ENCODE measurements at regions not wholly inside any gene's neighbourhood (a gene's known extent, or its start where the extent isn't known, plus 50 kb on each side); places are given as distances from the start of the nearest gene placed in this dataset.
"Not testable (repeated sequence)": the region's sequence is repeated elsewhere in the genome, so short reads cannot be mapped to it uniquely, and the experiment has no call there.

DNA sequence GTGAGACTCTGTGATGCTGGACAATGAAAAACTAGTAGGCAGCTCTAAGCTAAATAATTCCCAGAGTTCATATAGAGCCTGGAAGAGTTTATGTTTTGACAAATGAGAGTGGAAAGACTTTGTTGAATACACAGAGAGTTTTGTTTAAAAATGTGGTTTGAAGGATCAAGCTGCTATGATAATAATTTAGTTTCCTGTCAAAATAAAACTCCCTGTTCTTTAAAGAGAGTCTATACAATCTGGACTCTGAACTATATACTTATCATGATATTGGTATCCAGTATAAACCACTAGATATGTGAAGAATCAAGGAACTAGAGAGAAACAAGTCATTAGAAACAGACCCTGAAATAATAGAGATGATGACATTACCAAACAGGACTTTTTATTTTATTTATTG, 158.6 kb downstream of the C4orf33 start:
- no peak for DNase-seq

DNA sequence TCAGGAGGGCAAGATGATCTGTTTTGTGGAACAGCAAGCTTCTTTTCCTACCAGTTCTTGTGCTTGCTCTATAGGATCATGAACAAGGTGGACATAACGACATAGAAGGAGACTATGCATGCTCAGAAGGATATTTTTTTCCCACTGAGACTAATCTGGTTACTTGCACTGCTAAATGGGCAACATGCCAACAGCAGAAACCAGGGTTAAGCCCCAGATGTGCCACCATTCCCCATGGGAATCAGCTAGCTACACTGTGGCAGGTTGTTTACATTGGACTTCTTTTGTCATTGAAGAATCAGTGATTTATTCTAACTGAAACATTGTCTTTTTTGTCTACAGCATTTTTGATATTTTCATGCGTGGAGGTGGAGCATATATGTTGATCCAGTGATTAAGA, 165.6 kb downstream of the C4orf33 start:
- no peak for DNase-seq

DNA sequence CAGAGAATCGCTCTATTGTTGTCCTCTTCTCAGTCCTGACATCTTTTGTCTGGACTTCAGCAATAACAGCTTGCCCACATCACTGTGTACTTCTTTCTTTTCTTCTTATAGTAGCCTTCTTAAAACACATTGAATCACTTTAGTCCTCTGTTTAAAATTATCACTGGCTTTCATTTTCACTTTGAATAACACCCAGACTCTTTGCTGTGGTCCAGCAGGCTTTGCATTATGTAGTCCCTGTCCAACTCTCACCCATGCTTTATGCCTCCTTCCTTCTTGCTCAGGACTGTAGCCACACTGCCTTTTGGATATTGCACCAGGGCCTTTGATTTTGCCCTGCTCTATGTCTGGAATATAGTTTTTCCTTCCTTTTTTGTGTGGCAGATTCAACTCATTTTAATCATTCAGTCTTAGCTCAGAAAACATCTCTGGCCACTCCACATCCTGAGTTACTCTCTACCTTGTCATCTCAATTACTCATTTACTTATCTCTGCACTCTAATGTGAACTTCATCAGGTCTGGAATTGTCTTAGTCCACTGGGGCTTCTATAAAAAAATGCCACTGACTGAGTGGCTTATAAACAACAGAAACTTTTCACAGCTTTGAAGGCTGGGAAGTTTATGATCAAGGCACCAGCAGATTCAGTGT, 168.2 kb downstream of the C4orf33 start:
- no peak for DNase-seq

DNA sequence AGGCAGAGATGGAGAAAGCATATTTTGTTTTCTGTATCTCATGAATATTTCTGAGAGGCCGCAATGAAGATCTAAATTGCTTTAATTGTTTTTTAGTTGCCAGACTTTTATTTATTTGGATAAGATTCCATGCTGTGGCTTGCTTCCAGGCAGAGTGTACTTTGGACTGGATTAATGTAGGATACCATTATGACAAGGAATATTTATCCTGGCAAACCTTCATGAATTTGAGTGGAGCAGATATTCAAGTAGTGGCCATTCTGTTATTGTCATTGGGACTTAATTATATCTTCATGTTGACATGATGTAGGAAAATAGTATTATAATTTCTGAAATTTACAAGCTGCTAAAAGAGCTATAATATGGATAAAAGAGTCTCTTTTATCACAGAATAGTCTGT, 182.9 kb downstream of the C4orf33 start:
- DNase-seq = no peak

DNA sequence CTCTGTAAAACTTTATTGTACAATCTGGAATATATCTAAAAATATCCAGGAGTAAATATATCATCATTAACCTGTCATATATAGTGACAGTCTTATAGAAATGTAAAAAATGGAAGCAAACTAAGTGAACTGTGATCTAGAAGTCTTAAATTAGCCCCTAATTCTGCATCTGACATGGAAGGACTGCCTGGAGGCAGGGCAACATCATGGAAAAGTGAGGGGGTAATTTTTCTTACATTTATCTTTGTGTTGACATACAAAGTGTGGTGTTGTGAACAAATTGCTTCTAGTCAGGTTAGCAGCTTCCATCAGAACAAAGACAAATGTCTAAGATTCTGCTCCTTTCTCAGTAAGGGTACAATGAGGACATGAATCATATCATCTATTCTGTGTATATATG, 186.3 kb downstream of the C4orf33 start:
- DNase-seq = no peak

DNA sequence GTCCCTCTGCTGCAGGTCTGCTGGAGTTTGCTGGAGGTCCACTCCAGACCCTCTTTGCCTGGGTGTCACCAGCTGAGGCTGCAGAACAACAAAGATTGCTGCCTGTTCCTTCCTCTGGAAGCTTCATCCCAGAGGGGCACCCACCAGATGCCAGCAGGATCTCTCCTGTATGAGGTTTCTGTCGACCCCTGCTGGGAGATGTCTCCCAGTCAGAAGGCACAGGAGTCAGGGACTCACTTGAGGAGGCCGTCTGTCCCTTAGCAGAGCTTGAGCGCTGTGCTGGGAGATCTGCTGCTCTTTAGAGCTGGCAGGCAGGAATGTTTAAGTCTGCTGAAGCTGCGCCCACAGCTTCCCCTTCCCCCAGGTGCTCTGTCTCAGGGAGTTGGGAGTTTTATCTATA, 196.2 kb downstream of the C4orf33 start:
- DNase-seq = not testable (repeated sequence)

DNA sequence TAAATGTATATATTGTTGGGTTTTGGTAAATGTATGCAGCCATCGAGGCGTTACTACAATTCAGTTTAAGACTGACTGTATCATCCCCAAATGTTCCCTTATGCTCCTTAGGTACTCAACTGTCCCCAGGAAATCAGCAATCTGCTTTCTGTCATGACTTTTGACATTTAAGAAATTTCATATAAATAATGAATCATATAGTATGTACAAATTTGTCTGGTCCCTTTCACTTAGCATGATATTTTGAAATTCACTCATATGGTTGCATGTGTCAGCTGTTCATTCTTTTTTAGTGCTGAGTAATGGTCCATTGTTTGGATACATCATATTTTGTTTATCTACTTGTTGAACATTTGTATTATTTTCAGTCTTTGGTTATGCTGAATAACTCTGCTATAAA, 218.8 kb downstream of the C4orf33 start:
- DNase-seq = no peak

DNA sequence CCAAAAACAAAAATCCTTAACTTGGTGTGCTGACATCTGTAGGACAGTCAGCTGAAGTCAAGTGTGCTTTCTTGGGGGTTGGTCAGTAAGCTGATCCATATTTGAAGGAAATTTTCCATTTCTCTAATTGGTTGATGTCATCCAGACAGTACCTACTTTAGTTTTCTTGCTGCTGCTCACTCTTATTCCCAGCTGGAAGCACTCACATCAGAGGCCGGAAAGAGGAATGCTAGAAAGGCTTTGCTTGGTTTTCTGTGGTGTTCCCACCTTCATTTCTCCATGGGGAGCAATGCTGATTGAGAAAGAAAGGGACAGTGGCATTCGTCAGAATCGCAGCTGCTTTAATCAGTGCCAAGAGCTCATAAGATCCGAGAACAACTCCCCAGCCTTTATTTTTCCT, 227.0 kb downstream of the C4orf33 start:
- DNase-seq = no peak

DNA sequence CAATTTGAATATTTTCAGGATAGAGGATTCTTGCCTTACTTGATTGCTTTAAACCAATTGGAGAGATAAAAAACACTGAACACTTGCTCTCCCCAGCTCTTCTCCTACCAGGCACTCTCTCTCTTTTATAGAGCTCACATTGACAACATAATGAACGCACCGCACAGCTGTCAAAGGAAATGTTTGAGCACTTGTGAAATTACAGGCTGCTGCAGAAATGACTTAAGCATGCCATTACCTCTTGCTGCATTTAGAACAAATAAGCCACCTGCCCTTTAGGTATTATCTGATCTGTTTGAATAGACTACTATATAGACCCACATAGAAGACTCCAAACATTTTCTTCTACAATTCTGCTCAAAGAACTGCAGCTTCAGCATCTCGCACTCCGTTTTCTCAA, 227.7 kb downstream of the C4orf33 start:
- DNase-seq = no peak

DNA sequence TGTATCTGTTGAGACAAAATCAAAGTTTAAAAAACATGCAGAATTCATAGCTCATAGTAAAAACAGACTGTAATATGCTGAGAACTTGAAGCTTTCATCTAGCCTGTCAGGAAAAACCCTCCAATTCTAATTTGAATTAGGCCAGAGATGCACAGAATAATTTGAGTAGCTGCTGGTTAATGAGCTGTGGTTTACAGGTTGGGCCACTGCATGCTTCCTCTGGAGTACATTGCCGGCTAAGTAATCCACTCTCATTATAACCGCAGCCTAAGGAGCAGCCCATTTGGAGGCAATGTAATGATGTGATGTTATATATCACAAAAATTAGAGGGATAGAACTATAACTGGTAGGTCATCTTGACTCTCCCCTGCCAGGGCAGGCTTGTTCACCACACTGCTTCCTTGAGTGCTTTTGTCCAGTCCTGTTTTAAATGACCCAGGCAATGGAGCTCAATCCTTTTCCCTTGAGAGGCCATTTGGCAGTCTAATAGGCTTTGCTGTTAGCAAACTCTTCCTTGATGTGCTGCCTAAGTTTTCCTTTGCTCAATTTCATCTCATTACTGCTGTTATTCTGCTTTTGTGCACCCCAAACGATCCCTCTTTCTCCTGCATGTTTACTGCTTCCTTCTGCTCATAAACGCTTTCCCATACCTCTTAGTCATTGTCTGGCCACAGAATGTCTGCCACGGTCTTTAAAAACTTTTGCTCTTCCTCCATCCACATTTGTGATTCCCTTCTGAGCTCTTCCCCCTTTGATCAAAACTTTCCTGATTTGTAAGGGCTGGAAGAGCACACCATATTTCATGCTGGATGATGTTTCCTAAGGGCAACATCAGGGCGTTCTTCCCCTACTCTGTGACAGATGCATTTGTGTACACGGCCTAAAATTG, 230.9 kb downstream of the C4orf33 start:
- DNase-seq = no peak

DNA sequence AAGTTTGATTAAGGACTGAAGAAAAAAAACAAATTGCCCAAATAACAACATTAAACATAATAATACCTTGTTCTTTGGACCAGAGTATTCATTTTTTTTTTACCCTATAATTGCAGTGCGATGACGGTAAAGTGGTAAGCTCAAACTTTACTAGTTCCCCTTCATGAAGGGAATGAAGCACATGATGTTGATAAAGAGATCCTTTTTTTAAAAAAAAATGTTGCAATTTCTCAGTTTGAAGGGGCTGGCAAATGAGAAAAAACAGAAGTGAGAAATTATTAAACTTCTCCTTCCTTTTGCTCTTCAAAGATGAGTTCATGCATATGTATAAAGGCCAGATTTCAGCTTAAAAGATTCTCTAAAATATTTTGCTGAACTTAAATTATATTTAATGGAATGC, 231.7 kb downstream of the C4orf33 start:
- DNase-seq = no peak

DNA sequence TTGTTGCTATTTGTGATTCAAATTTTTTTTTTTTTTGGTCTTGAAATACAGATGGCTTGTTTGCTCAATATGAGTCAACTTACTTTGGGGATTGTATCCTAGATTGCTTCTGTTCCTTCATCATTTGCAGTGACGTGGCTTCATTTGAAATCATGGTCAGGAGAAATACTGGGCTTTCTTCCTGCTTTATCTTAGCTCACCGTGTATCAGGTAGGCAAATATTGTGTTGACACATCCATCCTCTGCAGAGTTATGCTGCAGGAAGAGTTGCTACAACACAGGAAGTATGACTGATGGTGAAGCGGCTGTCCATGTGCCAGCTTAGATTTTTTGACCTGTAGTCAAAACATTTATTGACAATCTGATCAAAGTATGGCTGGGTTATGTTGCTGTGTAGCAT, 232.2 kb downstream of the C4orf33 start:
- no peak for DNase-seq

DNA sequence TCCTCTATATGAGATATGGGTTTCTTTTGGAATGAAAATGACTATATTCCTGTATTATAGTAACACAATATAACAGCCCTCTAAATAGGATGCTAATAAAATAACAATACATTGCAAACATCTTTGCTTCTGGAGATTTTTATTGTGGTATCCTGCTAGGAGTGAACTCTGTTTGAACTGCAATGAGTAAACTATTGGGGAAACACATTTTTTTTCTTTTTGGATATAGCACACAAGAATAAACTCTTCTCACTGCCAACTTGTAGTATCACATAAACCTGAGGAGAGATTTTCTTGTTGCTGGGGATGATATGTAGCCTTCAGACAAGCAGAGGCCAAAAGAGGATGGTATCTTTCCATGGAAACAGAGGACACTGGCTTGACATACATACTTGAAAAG, 238.2 kb downstream of the C4orf33 start:
- no peak for DNase-seq

DNA sequence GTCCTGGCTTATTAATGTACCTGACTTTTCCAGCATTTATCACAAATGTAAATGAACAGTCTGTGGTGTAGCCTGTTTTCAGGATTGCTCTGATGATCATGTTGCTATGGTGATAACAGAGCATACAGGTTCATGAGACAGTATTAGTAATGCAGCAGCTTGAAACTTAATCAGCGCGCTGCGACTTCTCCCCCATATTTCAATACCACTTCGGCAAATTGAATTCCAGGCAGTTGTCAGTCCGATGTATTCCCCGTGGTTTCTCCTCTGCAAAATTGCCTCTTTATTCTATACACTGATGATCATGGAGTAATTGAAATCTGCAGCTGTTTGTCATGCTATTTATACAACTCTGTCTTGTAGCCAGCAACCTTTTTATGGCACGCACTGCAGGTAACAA, 239.3 kb downstream of the C4orf33 start:
- DNase-seq = no peak

DNA sequence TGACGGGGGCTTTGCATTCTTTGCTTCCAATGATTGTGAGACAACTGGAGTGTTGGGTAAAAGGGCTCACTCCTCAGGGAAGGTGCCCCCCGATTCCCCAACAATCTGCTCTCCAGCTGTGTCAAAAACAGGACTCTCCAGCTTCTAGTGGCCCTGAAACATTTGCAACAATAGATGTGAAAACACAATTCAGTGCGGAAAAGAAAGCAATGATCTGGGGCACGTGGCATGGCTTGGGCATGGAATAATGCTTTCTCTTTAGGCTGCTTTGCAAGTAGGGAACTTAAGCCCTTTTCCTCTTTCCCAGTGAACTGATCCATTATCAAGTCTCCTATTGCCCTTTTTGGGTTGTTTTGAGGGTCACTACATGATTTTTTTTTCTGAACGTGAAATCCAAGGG, 239.9 kb downstream of the C4orf33 start:
- DNase-seq = no peak

DNA sequence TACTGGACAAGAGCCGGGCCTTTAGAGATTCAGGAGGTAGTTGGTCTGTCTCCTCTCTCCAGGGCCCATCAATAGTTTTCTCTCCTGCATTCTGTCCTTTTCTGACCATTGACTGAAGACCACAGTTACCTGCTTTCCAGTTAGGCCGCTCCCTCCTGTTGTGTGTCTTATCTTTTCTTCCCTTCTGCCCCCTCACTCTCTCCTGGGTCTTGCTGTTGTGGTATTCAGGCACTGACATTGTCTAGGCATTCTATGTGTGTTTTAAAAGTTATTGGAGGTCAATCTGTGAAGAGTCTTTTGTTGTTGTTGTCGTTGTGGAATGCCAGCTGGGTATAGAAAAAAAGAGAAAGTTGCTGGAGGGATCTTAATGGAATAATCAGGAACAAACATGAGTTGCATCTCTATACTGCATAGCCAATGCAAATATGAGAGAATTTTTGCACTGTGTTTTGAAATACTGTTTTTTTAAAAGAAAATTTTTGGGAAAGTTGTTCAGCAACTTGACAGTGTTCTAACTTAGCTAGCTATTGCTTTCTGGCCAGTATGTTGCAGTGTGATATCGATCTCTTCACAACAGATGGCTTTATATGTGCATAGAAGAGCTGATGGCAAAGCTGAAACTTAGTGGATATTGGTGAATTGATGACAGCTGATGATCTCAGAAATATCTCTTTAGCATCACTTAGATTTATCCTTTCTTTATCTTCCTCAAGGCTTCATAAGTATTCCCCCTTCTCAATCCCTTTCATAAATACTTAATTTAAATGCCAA, 240.7 kb downstream of the C4orf33 start:
- no peak for DNase-seq

DNA sequence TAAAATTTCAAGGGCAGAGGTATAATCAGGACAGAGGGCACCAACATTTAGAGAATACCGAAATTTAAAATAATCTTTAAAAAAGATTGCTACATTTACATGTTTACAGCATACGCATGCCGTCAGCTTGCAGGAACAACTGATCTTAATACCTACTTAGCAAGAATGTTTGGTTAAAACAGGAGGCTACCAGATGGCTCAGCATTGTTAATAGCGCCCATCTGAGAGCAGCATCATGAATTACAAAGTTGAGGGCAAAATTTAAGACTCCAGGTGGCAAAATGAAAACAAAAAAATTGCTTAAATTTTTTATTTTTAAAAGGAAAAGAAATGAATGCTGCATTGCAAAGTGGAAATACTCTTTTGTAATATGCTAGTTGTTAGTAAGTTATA, 241.3 kb downstream of the C4orf33 start:
- DNase-seq = no peak

DNA sequence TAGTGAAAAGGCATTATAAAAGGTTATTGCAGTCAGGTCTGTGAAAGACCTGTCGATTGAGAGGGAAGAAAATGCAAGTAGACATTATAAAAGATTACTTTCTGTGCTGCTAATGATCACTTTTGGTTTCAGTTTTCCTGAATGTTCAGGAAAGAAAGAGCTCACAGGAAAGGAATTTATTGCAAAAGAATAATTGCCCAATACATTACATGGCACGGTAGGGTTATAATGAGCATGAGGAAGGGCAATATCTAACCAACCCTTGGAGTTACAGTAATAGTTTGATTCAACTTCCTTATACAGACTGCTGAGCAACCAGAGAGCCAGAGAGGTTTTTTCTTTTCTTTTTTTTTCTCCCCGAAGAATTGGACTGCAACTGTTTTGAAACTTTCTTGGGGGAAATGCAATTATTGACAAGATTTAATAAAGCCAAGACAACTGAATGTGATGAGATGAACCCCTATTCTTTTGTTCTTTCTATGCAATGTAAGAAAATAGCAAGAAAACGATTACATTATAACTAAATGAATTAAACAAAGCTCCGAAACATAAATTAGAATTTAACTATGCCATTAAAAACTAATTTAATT, 247.0 kb downstream of the C4orf33 start:
- DNase-seq = no peak

DNA sequence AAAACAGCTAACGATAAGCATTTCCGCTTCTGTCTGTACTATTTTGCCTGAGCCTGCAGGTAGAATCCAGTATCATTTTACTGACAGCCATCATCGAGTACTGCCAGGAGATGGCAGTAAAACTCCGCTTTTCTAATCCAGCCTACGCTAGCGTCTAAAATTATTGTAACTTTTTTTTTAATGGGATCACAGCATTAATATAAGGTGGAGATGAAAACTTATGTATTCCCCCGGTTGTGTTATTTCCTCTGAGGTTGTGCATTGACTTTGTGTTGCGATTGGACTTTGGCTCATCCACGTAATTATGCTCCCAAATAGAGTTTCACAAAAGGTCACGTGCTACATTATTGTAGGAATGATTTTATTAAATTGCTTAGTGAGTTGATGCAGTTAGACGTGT, 248.1 kb downstream of the C4orf33 start:
- no peak for DNase-seq

DNA sequence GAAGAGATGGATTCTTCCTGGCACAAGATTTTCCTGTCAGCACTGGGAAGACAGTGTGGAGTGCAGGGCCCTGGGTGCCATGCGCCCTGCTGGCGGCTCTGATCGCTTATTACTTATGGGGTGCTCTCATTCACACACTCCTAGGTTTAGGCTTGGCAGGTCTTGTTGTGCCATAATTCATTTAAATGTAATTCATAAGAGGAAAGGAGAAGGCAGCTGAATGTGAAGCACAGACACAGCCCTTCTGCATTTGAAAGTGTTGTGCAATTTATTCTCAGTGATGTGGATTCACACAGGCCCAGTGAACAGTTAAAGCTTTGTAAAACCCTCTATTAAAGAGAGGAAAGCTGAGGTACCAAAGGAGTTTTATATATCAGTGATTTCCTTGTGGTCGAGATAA, 249.7 kb downstream of the C4orf33 start:
- no peak for DNase-seq

DNA sequence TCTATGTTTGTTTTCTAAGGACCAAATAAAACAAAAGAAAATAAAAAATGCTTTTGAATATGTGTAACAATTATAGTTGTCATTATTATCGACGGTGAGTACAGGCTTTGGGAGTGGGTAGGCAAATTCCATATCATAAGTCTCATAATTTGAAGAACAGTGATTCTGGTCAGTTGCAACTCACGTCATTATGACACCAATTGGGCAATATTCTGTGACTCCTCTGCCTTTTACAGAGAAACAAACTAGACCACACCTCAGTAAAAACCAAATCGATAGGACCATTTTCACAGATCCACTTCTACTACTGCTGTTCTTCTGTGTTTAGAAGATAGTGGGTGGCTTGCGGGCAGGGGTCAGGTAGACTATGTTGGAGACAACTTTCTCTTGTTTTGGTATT, 250.1 kb downstream of the C4orf33 start:
- no peak for DNase-seq

DNA sequence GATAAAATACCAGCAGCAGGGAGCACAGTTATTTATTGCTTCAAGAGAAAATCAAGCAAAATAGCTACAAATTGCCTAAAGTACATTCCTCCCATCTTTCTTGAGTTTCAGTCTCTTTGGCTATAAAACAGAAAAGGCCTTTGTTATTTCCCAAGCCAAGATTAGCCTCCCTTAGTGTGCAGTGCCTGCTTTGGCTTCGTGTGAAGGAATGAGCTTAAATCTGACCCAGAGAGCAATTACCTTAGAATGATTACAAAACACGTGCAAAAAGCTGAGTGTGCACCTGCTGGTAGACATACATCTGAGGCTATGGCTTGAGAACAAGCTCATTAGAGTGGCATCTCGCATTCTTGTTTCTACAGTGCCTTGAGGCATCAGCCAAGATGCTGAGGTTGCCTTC, 250.8 kb downstream of the C4orf33 start:
- no peak for DNase-seq
